Fibroblast of upper back skin (primary cell): ENCODE measurements at regions not wholly inside any gene's neighbourhood (a gene's known extent, or its start where the extent isn't known, plus 50 kb on each side); places are given as distances from the start of the nearest gene placed in this dataset.

Source experiments
- DNase-seq: peaks from one replicate; pipeline ENCODE4 v3.0.0-alpha.2; 2013

- no peak for DNase-seq
Observed at GRCh38 chr3:1456781-1457311, 364.0 kb downstream of the CNTN6 start.

- peak; percentile 28 for DNase-seq
Observed at GRCh38 chr3:1462371-1462770, 369.5 kb downstream of the CNTN6 start.

DNA sequence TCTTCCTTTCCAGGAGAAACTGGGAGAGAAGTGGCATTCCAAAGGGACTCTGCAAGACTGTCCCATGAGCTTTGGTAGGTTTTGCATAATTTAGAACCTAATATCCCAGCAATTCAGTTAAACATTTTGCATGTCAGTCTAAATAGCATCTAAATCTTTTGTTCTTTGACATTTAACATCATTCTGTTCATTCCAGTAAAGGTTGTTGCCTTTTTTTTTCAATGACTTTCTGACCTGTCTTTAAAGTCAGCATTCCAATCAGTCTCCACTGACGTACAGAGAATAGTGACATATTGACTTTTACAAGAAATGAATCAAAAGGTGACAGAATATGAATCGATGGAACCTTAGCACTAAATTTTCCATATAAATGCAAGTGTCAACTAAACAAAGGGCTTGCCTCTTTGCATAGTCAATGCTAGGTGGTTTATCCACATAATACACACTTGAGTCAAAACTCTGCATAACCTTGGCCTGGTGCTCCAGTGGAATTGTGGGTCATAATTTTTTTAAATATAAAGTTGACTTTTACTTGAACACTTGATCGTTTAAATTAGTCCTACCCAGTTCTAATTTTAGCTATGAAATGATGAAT, 370.1 kb downstream of the CNTN6 start:
- peak; percentile 49 for DNase-seq

- peak; percentile 8 for DNase-seq
Observed at GRCh38 chr3:1465091-1465490, 372.3 kb downstream of the CNTN6 start.

DNA sequence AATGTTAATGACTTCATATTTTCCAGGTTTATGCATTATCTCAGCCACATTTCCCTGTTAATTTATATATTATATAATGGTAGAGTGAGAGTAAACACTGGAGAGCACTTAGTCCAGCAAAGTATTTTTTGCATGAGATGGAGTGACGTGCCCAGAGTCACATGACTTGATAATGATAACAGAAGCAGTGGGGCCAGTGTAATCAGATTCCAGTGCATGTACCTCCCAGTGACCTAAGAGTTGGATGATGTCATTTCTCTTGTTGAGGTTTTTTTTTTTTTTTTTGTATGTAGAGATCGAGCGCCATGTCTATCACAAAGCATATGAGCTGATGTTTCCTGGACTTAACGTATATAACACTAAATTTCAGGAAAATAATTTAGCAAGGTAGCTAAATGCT, 375.3 kb downstream of the CNTN6 start:
- DNase-seq, result no peak

DNA sequence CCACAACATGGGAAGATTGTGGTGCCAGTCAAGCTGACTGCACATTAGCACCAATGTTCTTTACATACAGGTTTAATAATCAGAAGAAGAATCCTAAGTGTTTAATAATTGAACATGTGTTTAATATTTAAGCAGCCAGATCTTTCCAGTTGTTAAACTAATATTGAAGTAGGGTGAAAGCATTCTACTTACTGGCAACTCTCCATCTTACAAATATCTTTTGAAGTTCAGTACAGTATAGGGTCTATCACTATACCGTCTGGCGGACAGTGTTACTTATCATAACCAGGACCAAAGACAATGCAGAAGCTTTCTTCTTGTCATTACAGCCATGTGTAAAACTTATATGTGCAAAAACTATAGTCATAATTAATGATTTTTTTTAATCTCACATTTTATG, 376.4 kb downstream of the CNTN6 start:
- no peak for DNase-seq

- no peak for DNase-seq
Observed at GRCh38 chr3:1469687-1470086, 376.9 kb downstream of the CNTN6 start.

DNA sequence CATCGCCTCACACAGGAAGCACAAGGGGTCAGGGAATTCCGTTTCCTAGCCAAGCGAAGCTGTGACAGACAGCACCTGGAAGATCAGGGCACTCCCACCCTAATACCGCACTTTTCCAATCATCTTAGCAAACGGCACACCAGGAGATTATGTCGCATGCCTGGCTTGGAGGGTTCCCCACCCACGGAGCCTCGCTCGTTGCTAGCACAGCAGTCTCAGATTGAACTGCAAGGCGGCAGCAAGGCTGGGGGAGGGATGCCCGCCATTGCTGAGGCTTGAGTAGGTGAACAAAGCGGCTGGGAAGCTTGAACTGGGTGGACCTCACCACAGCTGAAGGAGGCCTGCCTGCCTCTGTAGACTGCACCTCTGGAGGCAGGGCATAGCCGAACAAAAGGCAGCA, 384.8 kb downstream of the CNTN6 start:
- DNase-seq, result no peak

- DNase-seq, result no peak
Observed at GRCh38 chr3:1495466-1495865, 402.6 kb downstream of the CNTN6 start.

GRCh38 chr3:1499694-1500093, 406.9 kb downstream of the CNTN6 start:
- no peak for DNase-seq

DNA sequence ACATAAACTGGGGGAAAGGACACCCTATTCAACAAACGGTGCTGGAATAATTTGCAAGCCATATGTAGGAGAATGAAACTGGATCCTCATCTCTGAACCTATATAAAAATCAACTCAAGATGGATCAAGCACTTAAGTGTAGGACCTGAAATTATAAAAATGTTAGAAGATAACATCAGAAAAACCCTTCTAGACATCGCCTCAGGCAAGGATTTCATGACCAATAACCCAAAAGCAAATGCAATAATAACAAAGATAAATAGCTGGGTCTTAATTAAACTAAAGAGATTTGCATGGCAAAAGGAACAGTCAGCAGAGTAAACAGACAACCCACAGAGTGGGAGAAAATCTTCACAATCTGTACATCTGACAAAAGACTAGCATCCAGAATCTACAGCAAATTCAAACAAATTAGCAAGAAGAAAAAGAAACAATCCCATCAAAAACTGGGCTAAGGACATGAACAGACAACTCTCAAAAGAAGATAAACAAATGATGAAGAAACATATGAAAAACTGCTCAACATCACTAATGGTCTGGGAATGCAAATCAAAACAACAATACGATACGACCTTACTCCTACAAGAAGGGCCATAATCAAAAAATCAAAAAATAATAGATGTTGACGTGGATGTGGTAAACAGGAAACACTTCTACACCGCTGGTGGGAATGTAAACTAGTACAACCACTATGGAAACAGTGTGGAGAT, 408.7 kb downstream of the CNTN6 start:
- no peak for DNase-seq

DNA sequence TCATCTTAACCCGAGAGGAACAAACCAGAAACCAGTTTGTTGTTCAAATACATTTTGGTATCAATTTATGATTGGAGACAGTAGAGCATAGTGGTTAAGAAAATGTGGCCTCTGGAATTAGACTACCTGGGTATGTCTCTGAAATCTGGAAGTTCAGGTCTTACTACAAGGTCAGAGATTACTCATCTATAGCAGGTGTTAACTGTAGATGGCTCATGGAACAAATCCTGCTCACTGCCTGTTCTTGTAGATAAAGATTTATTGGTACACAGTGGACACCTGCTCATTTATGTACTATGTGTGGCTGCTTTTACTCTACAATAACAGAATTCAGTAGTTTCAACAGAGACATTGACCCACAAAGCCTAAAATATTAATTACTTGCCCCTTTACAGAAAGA, 413.3 kb downstream of the CNTN6 start:
- no peak for DNase-seq

DNA sequence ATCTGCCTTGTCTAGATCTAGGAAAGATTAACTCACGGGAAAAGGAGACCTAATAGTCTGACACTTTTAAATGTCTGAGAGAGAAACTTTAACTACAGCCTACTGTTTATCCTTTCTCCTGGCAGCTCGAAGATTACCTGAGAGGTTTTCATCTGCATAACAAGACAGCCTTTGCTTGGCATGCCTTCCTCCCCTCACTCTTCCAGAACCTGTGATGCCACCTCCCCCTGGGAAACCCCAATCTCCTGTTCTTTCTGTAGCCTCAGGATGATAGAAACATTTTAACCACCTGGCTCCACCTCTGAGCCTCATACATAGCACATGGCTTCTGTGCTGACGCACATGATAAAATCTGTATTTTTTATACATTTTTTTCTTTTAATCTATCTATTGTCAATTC, 420.8 kb downstream of the CNTN6 start:
- DNase-seq, result no peak

DNA sequence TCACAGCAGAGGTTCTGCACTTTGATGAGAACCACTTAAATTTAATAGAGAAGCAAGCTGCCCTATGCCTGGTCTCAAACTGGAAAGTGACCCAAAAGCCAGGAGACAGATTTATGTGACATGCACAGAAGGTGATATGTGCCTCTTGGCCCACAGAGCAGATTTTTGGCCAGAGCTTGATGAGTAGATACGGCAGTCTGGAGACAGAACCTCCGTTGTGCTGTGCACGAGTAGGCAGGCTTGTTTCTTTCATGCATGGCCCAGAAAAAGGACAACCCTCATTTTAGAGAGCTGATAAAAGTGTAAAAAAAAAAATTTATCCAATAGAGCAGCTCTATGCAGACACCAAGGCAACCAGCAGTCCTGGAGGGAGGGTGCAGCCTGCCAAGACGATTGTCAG, 423.1 kb downstream of the CNTN6 start:
- DNase-seq, result no peak

GRCh38 chr3:1527786-1528185, 435.0 kb downstream of the CNTN6 start:
- DNase-seq, result no peak

DNA sequence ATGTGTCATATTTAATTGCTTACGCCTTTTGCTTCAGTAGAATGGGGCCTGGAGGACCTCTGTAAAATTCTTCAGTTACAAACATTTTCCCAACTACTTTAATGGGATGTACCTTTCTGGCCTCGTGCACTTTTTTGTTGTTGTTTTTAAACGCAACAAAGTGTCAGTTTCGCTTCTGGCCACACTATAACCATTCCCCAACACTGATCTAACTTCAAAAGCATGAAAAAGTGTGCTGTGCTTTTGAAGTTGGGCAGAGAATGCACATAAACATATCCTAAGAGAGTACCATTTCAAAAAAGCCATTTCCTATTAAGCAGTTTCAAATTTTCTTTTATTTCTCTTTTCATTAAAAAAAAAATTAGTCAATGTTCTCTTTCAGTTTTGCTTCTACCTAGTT, 435.8 kb downstream of the CNTN6 start:
- DNase-seq, result no peak

GRCh38 chr3:1529676-1530075, 436.9 kb downstream of the CNTN6 start:
- no peak for DNase-seq

DNA sequence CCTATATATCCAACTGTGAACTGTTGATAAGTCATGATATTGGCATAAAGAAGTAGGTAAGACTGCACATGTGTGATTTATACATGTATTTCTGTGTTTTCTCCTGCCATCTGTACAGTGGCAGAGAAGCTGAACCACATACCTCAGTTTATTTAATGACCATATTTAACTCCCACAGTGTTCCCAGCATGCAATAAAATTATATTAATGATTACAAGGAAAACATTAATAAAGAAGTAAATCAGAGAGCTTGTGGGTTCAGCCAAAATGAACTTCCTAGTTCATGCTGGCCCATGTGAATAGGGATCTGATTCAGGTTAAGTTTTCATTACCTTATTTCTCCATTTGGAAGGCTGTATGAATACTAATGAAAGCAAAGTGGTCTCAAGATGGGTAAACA, 439.2 kb downstream of the CNTN6 start:
- no peak for DNase-seq

- no peak for DNase-seq
Observed at GRCh38 chr3:1532935-1533606, 440.2 kb downstream of the CNTN6 start.

DNA sequence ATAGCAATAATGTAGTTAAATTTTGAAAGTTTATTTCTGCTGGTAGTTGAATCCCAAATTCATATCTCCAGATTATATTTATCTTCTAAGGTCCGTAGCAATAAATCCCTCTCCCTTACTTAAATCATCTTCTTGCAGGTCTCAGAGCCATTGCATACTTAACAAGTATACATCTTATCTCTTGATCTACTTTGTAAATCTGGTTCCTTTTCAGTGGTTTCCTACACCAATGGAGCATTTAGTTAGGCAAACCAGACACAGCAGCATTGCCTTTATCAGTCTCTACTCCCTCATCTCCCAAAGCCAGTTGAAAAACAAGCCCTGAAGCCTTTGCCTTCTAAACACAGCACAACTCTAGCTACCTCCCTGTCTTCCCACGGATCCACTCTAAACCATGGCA, 440.9 kb downstream of the CNTN6 start:
- DNase-seq, result no peak

- DNase-seq, result no peak
Observed at GRCh38 chr3:1534252-1534651, 441.4 kb downstream of the CNTN6 start.

DNA sequence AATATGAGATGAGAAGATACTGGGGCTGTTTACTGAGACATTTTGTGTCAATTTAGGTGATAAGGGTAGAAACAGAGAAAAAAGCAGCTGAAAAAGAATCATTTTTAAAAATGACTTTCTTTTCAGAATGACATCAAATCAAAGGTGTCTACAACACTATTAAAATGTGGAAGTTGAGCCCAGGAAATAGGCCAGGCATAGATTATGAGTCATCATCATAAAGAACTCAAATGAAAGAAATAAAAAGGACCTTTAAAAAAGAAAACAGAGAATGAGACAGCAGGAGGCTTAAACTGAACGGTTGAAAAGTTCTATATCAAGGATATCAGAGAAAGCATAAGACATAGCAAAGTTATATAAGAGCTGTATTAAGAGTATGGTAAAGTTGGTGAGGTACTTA, 442.5 kb downstream of the CNTN6 start:
- DNase-seq, result no peak

DNA sequence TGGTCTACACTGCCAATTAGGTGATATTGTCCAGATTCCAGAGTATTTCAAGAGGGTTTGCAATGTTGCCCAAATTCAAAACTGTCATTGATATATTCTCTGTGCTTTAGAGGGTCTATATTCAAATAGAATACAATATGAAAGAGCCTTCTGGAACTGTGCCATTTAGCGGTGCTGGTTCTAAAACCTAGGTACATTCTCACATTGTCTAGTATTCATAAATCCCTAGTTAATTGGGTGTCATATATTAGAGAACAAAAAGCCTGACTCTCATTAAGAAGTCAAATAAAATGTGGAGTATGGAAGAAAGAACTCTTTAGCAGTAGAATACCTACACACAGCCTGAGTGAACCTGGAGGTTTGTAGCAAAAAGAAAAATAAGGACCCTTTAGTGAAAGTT, 447.9 kb downstream of the CNTN6 start:
- no peak for DNase-seq

DNA sequence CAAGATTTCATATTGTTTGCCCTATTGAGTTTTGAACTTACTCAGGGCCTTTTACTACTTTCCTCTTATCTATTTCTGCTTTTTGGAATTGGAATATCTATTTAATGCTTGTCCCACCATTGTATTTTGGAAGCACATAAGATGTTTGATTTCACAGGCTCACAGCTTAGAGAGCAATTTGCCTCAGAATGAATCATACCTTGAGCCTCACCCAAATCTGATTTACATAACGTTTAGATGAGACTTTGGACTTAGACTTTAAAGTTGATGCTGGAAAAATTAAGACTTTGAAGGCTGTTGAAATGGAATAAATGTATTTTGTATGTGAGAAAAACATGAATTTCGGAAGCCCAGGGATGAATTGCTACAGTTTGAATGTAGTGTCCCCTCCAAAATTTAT, 458.9 kb downstream of the CNTN6 start:
- no peak for DNase-seq
